ENCODE measurements at regions not wholly inside any gene's neighbourhood (a gene's known extent, or its start where the extent isn't known, plus 50 kb on each side); places are given as distances from the start of the nearest gene placed in this dataset.
"Not testable (repeated sequence)": the region's sequence is repeated elsewhere in the genome, so short reads cannot be mapped to it uniquely, and the experiment has no call there.

GRCh38 chr16:61421111-61421510 lies 615.1 kb downstream of the CDH8 start:
- H3K9me3 ChIP-seq: no peaks in the 10 kb centered on the region
- H3K27me3 ChIP-seq: no peaks in the 10 kb centered on the region
- TF ChIP-seq POLR2AphosphoS5 (IDR thresholded peaks at IDR 0.05) (no peak), EP300 (IDR thresholded peaks at IDR 0.05) (no peak), POLR2A (IDR thresholded peaks at IDR 0.05) (no peak)
- TF ChIP-seq, protein P1, sequence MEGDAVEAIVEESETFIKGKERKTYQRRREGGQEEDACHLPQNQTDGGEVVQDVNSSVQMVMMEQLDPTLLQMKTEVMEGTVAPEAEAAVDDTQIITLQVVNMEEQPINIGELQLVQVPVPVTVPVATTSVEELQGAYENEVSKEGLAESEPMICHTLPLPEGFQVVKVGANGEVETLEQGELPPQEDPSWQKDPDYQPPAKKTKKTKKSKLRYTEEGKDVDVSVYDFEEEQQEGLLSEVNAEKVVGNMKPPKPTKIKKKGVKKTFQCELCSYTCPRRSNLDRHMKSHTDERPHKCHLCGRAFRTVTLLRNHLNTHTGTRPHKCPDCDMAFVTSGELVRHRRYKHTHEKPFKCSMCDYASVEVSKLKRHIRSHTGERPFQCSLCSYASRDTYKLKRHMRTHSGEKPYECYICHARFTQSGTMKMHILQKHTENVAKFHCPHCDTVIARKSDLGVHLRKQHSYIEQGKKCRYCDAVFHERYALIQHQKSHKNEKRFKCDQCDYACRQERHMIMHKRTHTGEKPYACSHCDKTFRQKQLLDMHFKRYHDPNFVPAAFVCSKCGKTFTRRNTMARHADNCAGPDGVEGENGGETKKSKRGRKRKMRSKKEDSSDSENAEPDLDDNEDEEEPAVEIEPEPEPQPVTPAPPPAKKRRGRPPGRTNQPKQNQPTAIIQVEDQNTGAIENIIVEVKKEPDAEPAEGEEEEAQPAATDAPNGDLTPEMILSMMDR (IDR thresholded peaks at IDR 0.05): no peak
- intact Hi-C loops (cut with DNase I; ENCODE audit: low total_unique reads): no loop called here
- DNase-seq: no peak
- WGBS, 5 donors: 83 to 87% (median 86%) methylated on average over 4 of the region's 4 CpGs
- no peaks in the 10 kb centered on the region for H3K4me1 ChIP-seq
- H3K36me3 ChIP-seq: no peaks in the 10 kb centered on the region
- H3K4me3 ChIP-seq: no peak overlapping the region
- H3K27ac ChIP-seq: no peak overlapping the region

DNA sequence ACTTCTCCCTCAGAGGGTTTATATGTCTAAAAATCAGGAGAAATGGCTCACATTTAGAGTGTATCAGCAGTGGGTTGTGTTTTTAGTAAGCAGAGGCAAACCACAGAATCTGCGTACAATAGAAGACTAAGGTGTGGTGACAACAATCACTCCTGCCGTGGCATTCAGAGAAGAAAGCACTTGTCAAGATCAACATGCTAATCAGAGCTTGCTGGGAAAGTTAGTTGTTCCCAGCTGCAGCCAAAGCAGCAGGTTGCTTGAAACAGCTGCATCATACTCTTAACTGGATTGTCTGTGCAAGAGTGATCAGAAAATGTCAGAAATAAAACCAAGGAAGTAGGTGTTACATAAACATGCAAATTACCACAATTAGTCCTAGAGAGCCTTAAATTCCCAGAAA lies 616.4 kb downstream of the CDH8 start:
- Histone ChIP-seq H3K4me3 (no peak overlapping the region), H3K27me3 (no peaks in the 10 kb centered on the region), H3K4me1 (no peaks in the 10 kb centered on the region), H3K9me3 (no peaks in the 10 kb centered on the region), H3K36me3 (no peaks in the 10 kb centered on the region), H3K27ac (no peak overlapping the region)
- DNase-seq: no peak
- no peak for TF ChIP-seq EP300 (IDR thresholded peaks at IDR 0.05)
- no peak for TF ChIP-seq POLR2A (IDR thresholded peaks at IDR 0.05)
- TF ChIP-seq, protein P1 (IDR thresholded peaks at IDR 0.05): no peak
- TF ChIP-seq POLR2AphosphoS5 (IDR thresholded peaks at IDR 0.05): no peak
- intact Hi-C loops (cut with DNase I; ENCODE audit: low total_unique reads): no loop called here
- 26 to 50% (median 37%) methylated on average over 2 of the region's 2 CpGs for WGBS, 5 donors

DNA sequence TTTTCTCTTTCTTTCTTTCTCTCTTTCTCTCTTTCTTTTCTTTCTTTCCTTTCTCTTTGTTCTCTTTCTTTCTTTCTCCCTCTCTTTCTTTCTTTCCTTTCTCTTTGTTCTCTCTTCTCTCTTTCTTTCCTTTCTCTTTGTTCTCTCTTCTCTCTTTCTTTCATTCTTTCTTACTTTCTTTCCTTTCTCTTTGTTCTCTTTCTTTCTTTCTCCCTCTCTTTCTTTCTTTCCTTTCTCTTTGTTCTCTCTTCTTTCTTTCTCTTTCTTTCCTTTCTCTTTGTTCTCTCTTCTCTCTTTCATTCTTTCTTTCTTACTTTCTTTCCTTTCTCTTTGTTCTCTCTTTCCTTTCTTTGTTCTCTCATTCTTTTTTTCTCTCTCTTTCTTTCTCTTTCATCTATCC lies 617.4 kb downstream of the CDH8 start:
- intact Hi-C loops (cut with DNase I; ENCODE audit: low total_unique reads); H3K4me3 ChIP-seq; H3K27ac ChIP-seq; DNase-seq; H3K9me3 ChIP-seq; H3K4me1 ChIP-seq; H3K36me3 ChIP-seq; H3K27me3 ChIP-seq: not testable (repeated sequence)

- Histone ChIP-seq H3K36me3 (no peaks in the 10 kb centered on the region), H3K27me3 (no peaks in the 10 kb centered on the region), H3K4me3 (no peak overlapping the region), H3K27ac (no peak overlapping the region), H3K9me3 (no peaks in the 10 kb centered on the region), H3K4me1 (no peaks in the 10 kb centered on the region)
- WGBS, 5 donors: 68 to 84% (median 80%) methylated on average over 3 of the region's 3 CpGs
- DNase-seq: no peak
- intact Hi-C loops (cut with DNase I; ENCODE audit: low total_unique reads): no loop called here
- TF ChIP-seq POLR2A (IDR thresholded peaks at IDR 0.05) (no peak), POLR2AphosphoS5 (IDR thresholded peaks at IDR 0.05) (no peak), EP300 (IDR thresholded peaks at IDR 0.05) (no peak)
These were observed 621.1 kb downstream of the CDH8 start for GRCh38 chr16:61415126-61415525.

GRCh38 chr16:61413021-61413420 lies 623.2 kb downstream of the CDH8 start:
- no peaks in the 10 kb centered on the region for H3K36me3 ChIP-seq
- WGBS, 5 donors: 48 to 64% (median 49%) methylated on average over 5 of the region's 5 CpGs
- TF ChIP-seq EP300 (IDR thresholded peaks at IDR 0.05): no peak
- TF ChIP-seq, protein P1 (IDR thresholded peaks at IDR 0.05): no peak
- TF ChIP-seq POLR2A (IDR thresholded peaks at IDR 0.05): no peak
- TF ChIP-seq POLR2AphosphoS5 (IDR thresholded peaks at IDR 0.05): no peak
- H3K27me3 ChIP-seq: no peaks in the 10 kb centered on the region
- H3K9me3 ChIP-seq: no peaks in the 10 kb centered on the region
- intact Hi-C loops (cut with DNase I; ENCODE audit: low total_unique reads): no loop called here
- H3K4me1 ChIP-seq: no peaks in the 10 kb centered on the region
- DNase-seq: no peak
- H3K4me3 ChIP-seq: no peak overlapping the region
- H3K27ac ChIP-seq: no peak overlapping the region

Data from stomach (tissue), 8 donors.